Testis (tissue), 2 donors: ENCODE measurements at regions not wholly inside any gene's neighbourhood (a gene's known extent, or its start where the extent isn't known, plus 50 kb on each side); places are given as distances from the start of the nearest gene placed in this dataset.

Source experiments
- DNase-seq: peaks from one replicate; pipeline ENCODE4 v3.0.0-alpha.2; 2019
- H3K27ac ChIP-seq, 2 donors: fragments of 200-600 bp; sonication (generic); one replicate each; pipeline ENCODE4 v1.5.1; 2019
- H3K27me3 ChIP-seq: fragments of 200-600 bp; sonication (generic); one replicate; pipeline ENCODE4 v1.5.1; 2019
- H3K36me3 ChIP-seq: fragments of 200-600 bp; sonication (generic); one replicate; pipeline ENCODE4 v1.5.1; 2017; ENCODE audit warnings: low read depth; ENCODE audit errors: missing control alignments
- H3K4me1 ChIP-seq: fragments of 200-600 bp; sonication (generic); one replicate; pipeline ENCODE4 v1.5.1; 2019
- H3K4me3 ChIP-seq, 2 donors: fragments of 200-600 bp; sonication (generic); one replicate each; pipeline ENCODE4 v1.5.1; 2017 to 2019
- H3K9me3 ChIP-seq: fragments of 200-600 bp; sonication (generic); one replicate; pipeline ENCODE4 v1.5.1; 2017
- POLR2A ChIP-seq: fragments of 450-650 bp; IDR thresholded peaks from one replicate; pipeline ENCODE4 v1.6.1; 2017; ENCODE audit warnings: antibody characterized with exemption, mild to moderate bottlenecking, moderate library complexity
- WGBS, 2 donors: methylation state at CpG; one replicate each; pipeline ENCODE4 v1.1.5; 2018; 5-methylcytosine and 5-hydroxymethylcytosine counted together
- intact Hi-C: fragments of 100-400 bp; cut with DNase I; formaldehyde crosslinking; loops from one replicate; pipeline ENCODE4 v1.15.1; 2023; ENCODE audit warnings: low total_unique reads
- TF ChIP-seq, protein P1 (sequence below), 3 experiments: fragments of 450-650 bp in 2 of 3; fragments of 200-600 bp in 1 of 3; sonication (generic) in 1 of 3; IDR thresholded peaks; one replicate each; pipeline ENCODE4 v1.5.1; 2016 to 2019; ENCODE audit warnings: antibody characterized with exemption in 3 of 3, mild to moderate bottlenecking in 2 of 3, moderate library complexity in 1 of 3

GRCh38 chr6:121920616-121921015 is 478.8 kb upstream of the HSF2 start:
- 91% methylated on average over 6 of the region's 6 CpGs for WGBS, 2 donors
- TF ChIP-seq, protein P1, sequence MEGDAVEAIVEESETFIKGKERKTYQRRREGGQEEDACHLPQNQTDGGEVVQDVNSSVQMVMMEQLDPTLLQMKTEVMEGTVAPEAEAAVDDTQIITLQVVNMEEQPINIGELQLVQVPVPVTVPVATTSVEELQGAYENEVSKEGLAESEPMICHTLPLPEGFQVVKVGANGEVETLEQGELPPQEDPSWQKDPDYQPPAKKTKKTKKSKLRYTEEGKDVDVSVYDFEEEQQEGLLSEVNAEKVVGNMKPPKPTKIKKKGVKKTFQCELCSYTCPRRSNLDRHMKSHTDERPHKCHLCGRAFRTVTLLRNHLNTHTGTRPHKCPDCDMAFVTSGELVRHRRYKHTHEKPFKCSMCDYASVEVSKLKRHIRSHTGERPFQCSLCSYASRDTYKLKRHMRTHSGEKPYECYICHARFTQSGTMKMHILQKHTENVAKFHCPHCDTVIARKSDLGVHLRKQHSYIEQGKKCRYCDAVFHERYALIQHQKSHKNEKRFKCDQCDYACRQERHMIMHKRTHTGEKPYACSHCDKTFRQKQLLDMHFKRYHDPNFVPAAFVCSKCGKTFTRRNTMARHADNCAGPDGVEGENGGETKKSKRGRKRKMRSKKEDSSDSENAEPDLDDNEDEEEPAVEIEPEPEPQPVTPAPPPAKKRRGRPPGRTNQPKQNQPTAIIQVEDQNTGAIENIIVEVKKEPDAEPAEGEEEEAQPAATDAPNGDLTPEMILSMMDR (IDR thresholded peaks at IDR 0.05): no peak
- no peak for TF ChIP-seq POLR2A
- Histone ChIP-seq H3K4me3 (no peak overlapping the region), H3K27ac (no peak overlapping the region), H3K9me3 (no peaks in the 10 kb centered on the region), H3K27me3 (no peaks in the 10 kb centered on the region), H3K4me1 (no peaks in the 10 kb centered on the region), H3K36me3 (no peaks in the 10 kb centered on the region)
- no peak for DNase-seq
- intact Hi-C loops: no loop called here

- H3K9me3 ChIP-seq: no peaks in the 10 kb centered on the region
- no peak for DNase-seq
- intact Hi-C loops: no loop called here
- H3K4me1 ChIP-seq: no peaks in the 10 kb centered on the region
- H3K36me3 ChIP-seq: no peaks in the 10 kb centered on the region
- H3K4me3 ChIP-seq: no peak overlapping the region
- WGBS, 2 donors: 72 to 100% methylated on average over 1 of the region's 1 CpG
- TF ChIP-seq POLR2A: no peak
- TF ChIP-seq, protein P1 (IDR thresholded peaks at IDR 0.05): no peak
- no peaks in the 10 kb centered on the region for H3K27me3 ChIP-seq
- H3K27ac ChIP-seq: no peak overlapping the region
These were observed 474.4 kb upstream of the HSF2 start for GRCh38 chr6:121925024-121925423.

- TF ChIP-seq, protein P1 (IDR thresholded peaks at IDR 0.05): no peak
- no peak for TF ChIP-seq POLR2A
- no peaks in the 10 kb centered on the region for H3K27me3 ChIP-seq
- intact Hi-C loops: no loop called here
- no peak overlapping the region for H3K4me3 ChIP-seq
- DNase-seq: no peak
- H3K4me1 ChIP-seq: no peaks in the 10 kb centered on the region
- 65 to 73% methylated on average over 3 of the region's 3 CpGs for WGBS, 2 donors
- no peaks in the 10 kb centered on the region for H3K9me3 ChIP-seq
- no peaks in the 10 kb centered on the region for H3K36me3 ChIP-seq
- no peak overlapping the region for H3K27ac ChIP-seq
These were observed 473.8 kb upstream of the HSF2 start for GRCh38 chr6:121925534-121926255.

DNA sequence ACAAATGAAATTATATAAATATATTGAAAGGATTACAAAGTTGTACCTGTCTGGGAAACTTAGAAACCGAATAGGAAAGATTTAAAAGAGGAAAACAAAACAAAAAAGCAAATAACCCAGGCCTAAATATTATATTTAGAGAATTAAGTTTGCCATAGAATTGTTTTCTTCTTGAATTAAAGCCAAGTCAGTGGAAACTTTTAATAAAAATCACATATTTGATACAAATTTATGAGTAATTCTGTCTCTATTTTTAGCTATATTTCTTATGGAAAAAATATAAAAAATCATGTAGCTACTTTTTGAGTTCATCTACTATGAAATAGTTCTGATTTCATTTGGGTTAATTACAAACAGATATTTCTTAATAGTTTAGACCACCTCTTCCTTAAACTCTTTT is 470.2 kb upstream of the HSF2 start:
- 76 to 91% methylated on average over 1 of the region's 1 CpG for WGBS, 2 donors
- H3K4me1 ChIP-seq: no peaks in the 10 kb centered on the region
- TF ChIP-seq, protein P1 (IDR thresholded peaks at IDR 0.05): no peak
- no peak for TF ChIP-seq POLR2A
- no peaks in the 10 kb centered on the region for H3K9me3 ChIP-seq
- intact Hi-C loops: no loop called here
- no peak for DNase-seq
- no peak overlapping the region for H3K27ac ChIP-seq
- no peaks in the 10 kb centered on the region for H3K36me3 ChIP-seq
- H3K4me3 ChIP-seq: no peak overlapping the region
- no peaks in the 10 kb centered on the region for H3K27me3 ChIP-seq
